Esophagus squamous epithelium (tissue), 4 donors: ENCODE measurements at regions not wholly inside any gene's neighbourhood (a gene's known extent, or its start where the extent isn't known, plus 50 kb on each side); places are given as distances from the start of the nearest gene placed in this dataset.

Experiments used
- POLR2A ChIP-seq, 4 donors: fragments of 450-650 bp; IDR thresholded peaks; one replicate each; pipeline ENCODE4 v1.6.1; 2017; ENCODE audit warnings: antibody characterized with exemption in 4 of 4, mild to moderate bottlenecking in 4 of 4, moderate library complexity in 3 of 4
- TF ChIP-seq, protein P1 (sequence below), 6 experiments: fragments of 450-650 bp in 4 of 6; fragments of 200-600 bp in 2 of 6; sonication (generic) in 2 of 6; IDR thresholded peaks; one replicate each; pipeline ENCODE4 v1.5.1; 2016 to 2019; ENCODE audit warnings: antibody characterized with exemption in 6 of 6, mild to moderate bottlenecking in 4 of 6, moderate library complexity in 4 of 6

DNA sequence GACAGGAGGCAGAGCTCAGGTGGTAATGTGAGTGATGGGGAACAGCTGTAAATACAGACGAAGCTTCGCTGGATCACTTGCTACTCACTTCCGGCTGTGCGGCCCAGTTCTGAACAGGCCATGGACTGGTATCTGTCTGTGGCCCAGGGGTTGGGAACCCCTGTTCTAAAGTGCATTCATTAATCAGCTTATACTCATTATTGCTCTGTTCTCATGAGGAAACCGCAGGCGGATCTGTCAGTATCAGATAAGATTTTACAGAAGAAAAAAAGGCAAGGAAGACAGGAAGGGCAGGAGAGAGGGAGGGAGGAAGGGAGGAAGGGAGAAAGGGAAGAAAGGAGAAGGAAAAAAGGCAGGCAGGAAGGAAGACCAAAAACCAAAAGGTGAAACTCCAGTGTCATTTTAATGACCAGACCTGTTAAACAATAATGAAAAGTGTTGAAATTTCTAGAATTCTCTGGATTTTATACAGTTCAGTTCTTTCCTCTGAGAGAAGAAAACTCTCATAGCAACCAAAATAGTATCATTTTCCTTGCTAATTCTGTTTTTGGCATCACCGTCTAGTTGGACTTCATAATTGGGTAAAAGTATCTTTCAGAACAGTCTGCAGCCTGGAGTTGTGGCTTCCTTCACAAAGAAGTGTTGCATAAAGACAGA lies 128.0 kb upstream of the PROK2 start:
- TF ChIP-seq, protein P1, sequence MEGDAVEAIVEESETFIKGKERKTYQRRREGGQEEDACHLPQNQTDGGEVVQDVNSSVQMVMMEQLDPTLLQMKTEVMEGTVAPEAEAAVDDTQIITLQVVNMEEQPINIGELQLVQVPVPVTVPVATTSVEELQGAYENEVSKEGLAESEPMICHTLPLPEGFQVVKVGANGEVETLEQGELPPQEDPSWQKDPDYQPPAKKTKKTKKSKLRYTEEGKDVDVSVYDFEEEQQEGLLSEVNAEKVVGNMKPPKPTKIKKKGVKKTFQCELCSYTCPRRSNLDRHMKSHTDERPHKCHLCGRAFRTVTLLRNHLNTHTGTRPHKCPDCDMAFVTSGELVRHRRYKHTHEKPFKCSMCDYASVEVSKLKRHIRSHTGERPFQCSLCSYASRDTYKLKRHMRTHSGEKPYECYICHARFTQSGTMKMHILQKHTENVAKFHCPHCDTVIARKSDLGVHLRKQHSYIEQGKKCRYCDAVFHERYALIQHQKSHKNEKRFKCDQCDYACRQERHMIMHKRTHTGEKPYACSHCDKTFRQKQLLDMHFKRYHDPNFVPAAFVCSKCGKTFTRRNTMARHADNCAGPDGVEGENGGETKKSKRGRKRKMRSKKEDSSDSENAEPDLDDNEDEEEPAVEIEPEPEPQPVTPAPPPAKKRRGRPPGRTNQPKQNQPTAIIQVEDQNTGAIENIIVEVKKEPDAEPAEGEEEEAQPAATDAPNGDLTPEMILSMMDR (IDR thresholded peaks at IDR 0.05) = no peak
- TF ChIP-seq POLR2A (IDR thresholded peaks at IDR 0.05) = no peak
